Neural cell (in vitro differentiated cells): ENCODE measurements at regions not wholly inside any gene's neighbourhood (a gene's known extent, or its start where the extent isn't known, plus 50 kb on each side); places are given as distances from the start of the nearest gene placed in this dataset.

Experiments
- H2AFZ ChIP-seq: fragments of 200-600, 300-800 bp; sonication (generic), shearing (Covaris generic); 2 replicates; pipeline ENCODE4 v1.6.0; 2014; ENCODE audit warnings: low read depth, mild to moderate bottlenecking, antibody characterized with exemption, low read length, moderate library complexity
- H3F3A ChIP-seq: fragments of 200-600 bp; shearing (Covaris generic); 2 replicates; pipeline ENCODE4 v1.6.1; 2016; ENCODE audit warnings: mild to moderate bottlenecking, moderate library complexity, mixed read lengths, antibody characterized with exemption, low read length; ENCODE audit not compliant: insufficient read depth, poor library complexity, severe bottlenecking
- H3K27ac ChIP-seq: fragments of 200-600, 300-800 bp; sonication (generic), shearing (Covaris generic); 2 replicates; pipeline ENCODE4 v1.5.1; 2014; ENCODE audit warnings: mild to moderate bottlenecking, low read length, moderate library complexity
- H3K27me3 ChIP-seq: fragments of 300-800, 200-600 bp; sonication (generic), shearing (Covaris generic); 2 replicates; pipeline ENCODE4 v1.6.0; 2014; ENCODE audit warnings: mild to moderate bottlenecking, low read depth, low read length, moderate library complexity; ENCODE audit not compliant: insufficient read depth
- H3K36me3 ChIP-seq: fragments of 300-800, 200-600 bp; sonication (generic), shearing (Covaris generic); 2 replicates; pipeline ENCODE4 v1.5.1; 2014; ENCODE audit warnings: mild to moderate bottlenecking, antibody characterized with exemption, low read length, moderate library complexity; ENCODE audit not compliant: insufficient read depth
- H3K4me2 ChIP-seq: fragments of 300-800, 200-600 bp; sonication (generic), shearing (Covaris generic); 2 replicates; pipeline ENCODE4 v1.6.0; 2014; ENCODE audit warnings: mild to moderate bottlenecking, low read length
- H3K4me3 ChIP-seq: fragments of 300-800, 200-600 bp; sonication (generic), shearing (Covaris generic); 2 replicates; pipeline ENCODE4 v1.5.1; 2014; ENCODE audit warnings: mild to moderate bottlenecking, low read length, moderate library complexity
- H3K79me2 ChIP-seq: fragments of 200-600 bp; shearing (Covaris generic); replicated peaks from 2 replicates; pipeline ENCODE4 v1.6.0; 2014; ENCODE audit warnings: mild to moderate bottlenecking, low read length, moderate library complexity; ENCODE audit not compliant: insufficient read depth
- H3K9ac ChIP-seq: fragments of 300-800, 200-600 bp; sonication (generic), shearing (Covaris generic); 2 replicates; pipeline ENCODE4 v1.6.1; 2016; ENCODE audit warnings: mild to moderate bottlenecking, low read length, mixed read lengths
- H3K9me2 ChIP-seq: fragments of 200-600 bp; shearing (Covaris generic); 2 replicates; pipeline ENCODE4 v1.6.1; 2016; ENCODE audit warnings: mild to moderate bottlenecking, low read length, mixed read lengths; ENCODE audit not compliant: insufficient read depth
- H3K9me3 ChIP-seq: fragments of 200-600, 300-800 bp; sonication (generic), shearing (Covaris generic); 2 replicates; pipeline ENCODE4 v1.6.1; 2016; ENCODE audit warnings: mild to moderate bottlenecking, mixed run types, low read length, moderate library complexity, mixed read lengths
- H4K20me1 ChIP-seq: fragments of 200-600 bp; shearing (Covaris generic); 2 replicates; pipeline ENCODE4 v1.6.1; 2016; ENCODE audit warnings: mild to moderate bottlenecking, mixed run types; ENCODE audit not compliant: insufficient read depth
- EP300 ChIP-seq: fragments of 450-650 bp; conservative IDR thresholded peaks from 2 replicates; pipeline ENCODE4 v1.6.1; 2014; ENCODE audit warnings: antibody characterized with exemption, mild to moderate bottlenecking, moderate library complexity; ENCODE audit not compliant: poor library complexity, severe bottlenecking
- EZH2 ChIP-seq: fragments of 200-600, 300-800 bp; shearing (Covaris generic), sonication (generic); IDR thresholded peaks from 2 replicates; pipeline ENCODE4 v1.6.1; 2014; ENCODE audit warnings: antibody characterized with exemption, low read length, borderline replicate concordance, mild to moderate bottlenecking; ENCODE audit not compliant: insufficient read depth, poor library complexity, severe bottlenecking
- MXI1 ChIP-seq: fragments of 450-650 bp; conservative IDR thresholded peaks from 2 replicates; pipeline ENCODE4 v1.6.1; 2014; ENCODE audit warnings: antibody characterized with exemption, mild to moderate bottlenecking; ENCODE audit not compliant: poor library complexity, severe bottlenecking
- POLR2AphosphoS5 ChIP-seq: IDR thresholded peaks from 2 replicates; pipeline ENCODE4 v1.6.1; 2012
- RAD21 ChIP-seq: fragments of 450-650 bp; conservative IDR thresholded peaks from 2 replicates; pipeline ENCODE4 v1.6.1; 2014; ENCODE audit warnings: antibody characterized with exemption, mild to moderate bottlenecking, moderate library complexity
- REST ChIP-seq: IDR thresholded peaks from 2 replicates; pipeline ENCODE4 v1.6.1; 2012; ENCODE audit warnings: borderline replicate concordance
- SMC3 ChIP-seq: fragments of 450-650 bp; conservative IDR thresholded peaks from 2 replicates; pipeline ENCODE4 v1.6.1; 2014; ENCODE audit warnings: antibody characterized with exemption, mild to moderate bottlenecking, moderate library complexity; ENCODE audit not compliant: poor library complexity
- TAF1 ChIP-seq: IDR thresholded peaks from 2 replicates; pipeline ENCODE4 v1.6.1; 2012; ENCODE audit warnings: low read depth
- TF ChIP-seq, protein P1 (sequence below): fragments of 450-650 bp; IDR thresholded peaks from 2 replicates; pipeline ENCODE4 v1.5.1; 2014; ENCODE audit warnings: antibody characterized with exemption, mild to moderate bottlenecking, moderate library complexity; ENCODE audit not compliant: poor library complexity, severe bottlenecking

GRCh38 chr2:5121121-5121520 lies 571.1 kb upstream of the SOX11 start:
- H3K9ac ChIP-seq, result no peak overlapping the region
- H4K20me1 ChIP-seq, result no peaks in the 10 kb centered on the region
- no peaks in the 10 kb centered on the region for H3K9me3 ChIP-seq
- no peaks in the 10 kb centered on the region for H3K79me2 ChIP-seq
- no peaks in the 10 kb centered on the region for H3K9me2 ChIP-seq
- no peak overlapping the region for H3K4me2 ChIP-seq
- no peaks in the 10 kb centered on the region for H3F3A ChIP-seq
- H3K4me3 ChIP-seq, result no peak overlapping the region
- no peak overlapping the region for H2AFZ ChIP-seq
- H3K36me3 ChIP-seq, result no peaks in the 10 kb centered on the region
- H3K27me3 ChIP-seq, result no peaks in the 10 kb centered on the region
- TF ChIP-seq SMC3 (no peak), POLR2AphosphoS5 (no peak), EP300 (no peak), EZH2 (no peak), MXI1 (no peak), REST (no peak), TAF1 (no peak), RAD21 (no peak)
- TF ChIP-seq, protein P1, sequence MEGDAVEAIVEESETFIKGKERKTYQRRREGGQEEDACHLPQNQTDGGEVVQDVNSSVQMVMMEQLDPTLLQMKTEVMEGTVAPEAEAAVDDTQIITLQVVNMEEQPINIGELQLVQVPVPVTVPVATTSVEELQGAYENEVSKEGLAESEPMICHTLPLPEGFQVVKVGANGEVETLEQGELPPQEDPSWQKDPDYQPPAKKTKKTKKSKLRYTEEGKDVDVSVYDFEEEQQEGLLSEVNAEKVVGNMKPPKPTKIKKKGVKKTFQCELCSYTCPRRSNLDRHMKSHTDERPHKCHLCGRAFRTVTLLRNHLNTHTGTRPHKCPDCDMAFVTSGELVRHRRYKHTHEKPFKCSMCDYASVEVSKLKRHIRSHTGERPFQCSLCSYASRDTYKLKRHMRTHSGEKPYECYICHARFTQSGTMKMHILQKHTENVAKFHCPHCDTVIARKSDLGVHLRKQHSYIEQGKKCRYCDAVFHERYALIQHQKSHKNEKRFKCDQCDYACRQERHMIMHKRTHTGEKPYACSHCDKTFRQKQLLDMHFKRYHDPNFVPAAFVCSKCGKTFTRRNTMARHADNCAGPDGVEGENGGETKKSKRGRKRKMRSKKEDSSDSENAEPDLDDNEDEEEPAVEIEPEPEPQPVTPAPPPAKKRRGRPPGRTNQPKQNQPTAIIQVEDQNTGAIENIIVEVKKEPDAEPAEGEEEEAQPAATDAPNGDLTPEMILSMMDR, result no peak
- no peak overlapping the region for H3K27ac ChIP-seq

DNA sequence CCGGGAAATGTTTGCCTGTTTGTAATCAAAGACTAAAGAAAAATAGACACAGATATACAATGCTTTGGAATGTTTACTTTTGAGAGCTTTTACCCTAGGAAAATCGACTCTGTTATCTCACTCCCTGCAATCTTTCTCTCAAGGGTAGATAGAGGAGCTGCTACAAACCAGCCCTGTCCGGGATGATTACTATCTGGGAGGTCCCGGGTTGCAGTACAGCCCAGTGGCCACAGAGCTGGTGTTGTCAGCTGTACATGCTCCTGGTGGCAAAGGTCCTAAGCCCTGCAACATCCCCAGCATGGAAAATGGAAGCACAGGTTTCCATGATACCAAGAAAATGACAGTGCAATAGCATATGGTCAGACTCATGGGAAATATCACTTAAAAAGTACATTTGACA lies 570.5 kb upstream of the SOX11 start:
- Histone ChIP-seq H2AFZ (no peak overlapping the region), H3F3A (no peaks in the 10 kb centered on the region), H3K4me2 (no peak overlapping the region), H3K9me2 (no peaks in the 10 kb centered on the region), H3K9me3 (no peaks in the 10 kb centered on the region), H3K27ac (no peak overlapping the region), H3K79me2 (no peaks in the 10 kb centered on the region), H3K36me3 (no peaks in the 10 kb centered on the region), H4K20me1 (no peaks in the 10 kb centered on the region), H3K9ac (no peak overlapping the region), H3K4me3 (no peak overlapping the region), H3K27me3 (no peaks in the 10 kb centered on the region)
- TF ChIP-seq, protein P1, result peak; percentile 32
- TF ChIP-seq EP300 (no peak), TAF1 (no peak), EZH2 (no peak), MXI1 (no peak), RAD21 (peak; percentile 10), REST (no peak), SMC3 (no peak), POLR2AphosphoS5 (no peak)
